Adrenal gland (tissue), 5 donors: ENCODE measurements at regions not wholly inside any gene's neighbourhood (a gene's known extent, or its start where the extent isn't known, plus 50 kb on each side); places are given as distances from the start of the nearest gene placed in this dataset.

ENCODE experiments used
- CTCF ChIP-seq, 6 experiments: fragments of 450-650 bp in 4 of 6; fragments of 200-600 bp in 2 of 6; sonication (generic) in 1 of 6; IDR thresholded peaks; 1 replicate in 5 of 6; 2 replicates in 1 of 6; pipeline versions ENCODE4 v1.5.1 to v1.8.0; 2016 to 2021; ENCODE audit warnings: antibody characterized with exemption in 6 of 6, mild to moderate bottlenecking in 2 of 6, moderate library complexity in 1 of 6
- POLR2A ChIP-seq, 2 donors: fragments of 450-650 bp; IDR thresholded peaks; one replicate each; pipeline ENCODE4 v1.6.1; 2017; ENCODE audit warnings: antibody characterized with exemption in 2 of 2, mild to moderate bottlenecking in 2 of 2, moderate library complexity in 1 of 2
- donor health status: DM: no; HTN: no; CAD: no.

DNA sequence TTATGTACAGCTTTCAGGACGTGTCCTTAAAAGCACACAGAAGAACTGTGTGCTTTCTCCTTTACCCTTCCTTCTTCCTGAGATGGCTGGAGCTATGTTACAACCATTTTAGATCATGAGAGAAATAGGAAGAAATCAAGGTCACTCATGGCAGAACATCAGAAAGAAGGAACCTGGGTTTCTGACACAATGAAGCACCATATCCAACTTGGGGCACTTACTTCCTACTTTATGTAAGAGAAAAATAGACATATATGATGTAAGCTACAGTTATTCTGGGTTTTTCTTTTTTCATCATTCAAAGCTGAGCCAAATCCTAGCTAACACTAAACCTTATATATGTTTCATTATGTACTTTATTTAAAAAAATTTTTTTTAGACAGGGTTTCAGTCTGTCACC lies 79.5 kb downstream of the FAM161A start:
- TF ChIP-seq POLR2A (IDR thresholded peaks at IDR 0.05): no peak
- no peak for TF ChIP-seq CTCF (IDR thresholded peaks at IDR 0.05)
